Transverse colon (tissue), 3 donors: ENCODE measurements at regions not wholly inside any gene's neighbourhood (a gene's known extent, or its start where the extent isn't known, plus 50 kb on each side); places are given as distances from the start of the nearest gene placed in this dataset.

Experiments used
- EP300 ChIP-seq: sonication (generic); formaldehyde crosslinking; IDR thresholded peaks from one replicate; pipeline ENCODE4 v1.6.1; 2017; ENCODE audit warnings: antibody characterized with exemption, low read depth
- POLR2A ChIP-seq: fragments of 450-650 bp; IDR thresholded peaks from one replicate; pipeline ENCODE4 v1.6.1; 2016; ENCODE audit warnings: antibody characterized with exemption, mild to moderate bottlenecking, moderate library complexity
- TF ChIP-seq, protein P1 (sequence below), 5 experiments: fragments of 200-600 bp in 3 of 5; fragments of 450-650 bp in 2 of 5; sonication (generic) in 3 of 5; IDR thresholded peaks; 1 replicate in 2 of 5; 2 replicates in 3 of 5; pipeline ENCODE4 v1.5.1; 2016 to 2017; ENCODE audit warnings: antibody characterized with exemption in 5 of 5, inconsistent platforms in 3 of 5, mild to moderate bottlenecking in 2 of 5, moderate library complexity in 1 of 5

DNA sequence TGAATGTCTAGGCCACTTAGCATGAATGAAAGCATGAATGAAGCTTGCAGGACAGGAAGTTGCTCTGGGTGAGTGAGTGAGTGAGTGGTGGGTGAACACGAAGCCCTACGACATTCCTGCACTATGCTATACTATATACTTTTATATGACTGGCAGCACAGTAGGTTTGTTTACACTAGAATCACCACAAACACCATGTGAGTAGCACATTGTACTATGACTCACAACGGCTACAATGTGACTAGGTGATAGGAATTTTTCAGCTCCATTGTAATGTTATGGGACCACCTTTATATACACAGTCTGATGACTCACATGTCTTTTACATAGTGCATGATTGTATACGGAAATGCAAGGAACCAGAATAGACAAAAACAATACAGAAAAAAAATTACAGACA, 1480.2 kb downstream of the AACS start:
- TF ChIP-seq, protein P1, sequence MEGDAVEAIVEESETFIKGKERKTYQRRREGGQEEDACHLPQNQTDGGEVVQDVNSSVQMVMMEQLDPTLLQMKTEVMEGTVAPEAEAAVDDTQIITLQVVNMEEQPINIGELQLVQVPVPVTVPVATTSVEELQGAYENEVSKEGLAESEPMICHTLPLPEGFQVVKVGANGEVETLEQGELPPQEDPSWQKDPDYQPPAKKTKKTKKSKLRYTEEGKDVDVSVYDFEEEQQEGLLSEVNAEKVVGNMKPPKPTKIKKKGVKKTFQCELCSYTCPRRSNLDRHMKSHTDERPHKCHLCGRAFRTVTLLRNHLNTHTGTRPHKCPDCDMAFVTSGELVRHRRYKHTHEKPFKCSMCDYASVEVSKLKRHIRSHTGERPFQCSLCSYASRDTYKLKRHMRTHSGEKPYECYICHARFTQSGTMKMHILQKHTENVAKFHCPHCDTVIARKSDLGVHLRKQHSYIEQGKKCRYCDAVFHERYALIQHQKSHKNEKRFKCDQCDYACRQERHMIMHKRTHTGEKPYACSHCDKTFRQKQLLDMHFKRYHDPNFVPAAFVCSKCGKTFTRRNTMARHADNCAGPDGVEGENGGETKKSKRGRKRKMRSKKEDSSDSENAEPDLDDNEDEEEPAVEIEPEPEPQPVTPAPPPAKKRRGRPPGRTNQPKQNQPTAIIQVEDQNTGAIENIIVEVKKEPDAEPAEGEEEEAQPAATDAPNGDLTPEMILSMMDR (IDR thresholded peaks at IDR 0.05): no peak
- TF ChIP-seq EP300 (no peak), POLR2A (no peak)
